HG02981 (cell line): ENCODE measurements at regions not wholly inside any gene's neighbourhood (a gene's known extent, or its start where the extent isn't known, plus 50 kb on each side); places are given as distances from the start of the nearest gene placed in this dataset.
"Not testable (repeated sequence)": the region's sequence is repeated elsewhere in the genome, so short reads cannot be mapped to it uniquely, and the experiment has no call there.

Experiments
- ATAC-seq: cut with Tn5 transposase; IDR thresholded peaks from one replicate; pipeline ENCODE4 v1.9.1; 2021; ENCODE audit warnings: mild to moderate bottlenecking, moderate library complexity; ENCODE audit not compliant: unreplicated experiment

- ATAC-seq = no peak
Measured at GRCh38 chr4:128649575-128650205, 159.8 kb upstream of the JADE1 start.

GRCh38 chr4:128649161-128649560 is 160.3 kb upstream of the JADE1 start:
- ATAC-seq = no peak

- ATAC-seq = no peak
Measured at GRCh38 chr4:128648021-128648420, 161.5 kb upstream of the JADE1 start.

- ATAC-seq = peak; percentile 84
Measured at GRCh38 chr4:128646893-128647292, 162.6 kb upstream of the JADE1 start.

- not testable (repeated sequence) for ATAC-seq
Measured at GRCh38 chr4:128644693-128645654, 164.5 kb upstream of the JADE1 start.

GRCh38 chr4:128644107-128644506 is 165.4 kb upstream of the JADE1 start:
- not testable (repeated sequence) for ATAC-seq

GRCh38 chr4:128641566-128641965 is 167.9 kb upstream of the JADE1 start:
- not testable (repeated sequence) for ATAC-seq

- no peak for ATAC-seq
Measured at GRCh38 chr4:128639541-128640270, 169.8 kb upstream of the JADE1 start.

GRCh38 chr4:128636906-128637305 is 172.6 kb upstream of the JADE1 start:
- ATAC-seq = no peak

GRCh38 chr4:128635955-128636560 is 173.4 kb upstream of the JADE1 start:
- ATAC-seq = no peak

- ATAC-seq = no peak
Measured at GRCh38 chr4:128635141-128635954, 174.2 kb upstream of the JADE1 start.

GRCh38 chr4:128633067-128633466 is 176.4 kb upstream of the JADE1 start:
- ATAC-seq = no peak

GRCh38 chr4:128630871-128631270 is 178.6 kb upstream of the JADE1 start:
- no peak for ATAC-seq

GRCh38 chr4:128623508-128624215 is 185.8 kb upstream of the JADE1 start:
- ATAC-seq = no peak

- not testable (repeated sequence) for ATAC-seq
Measured at GRCh38 chr4:128620279-128620965, 189.1 kb upstream of the JADE1 start.

- ATAC-seq = no peak
Measured at GRCh38 chr4:128615197-128615596, 194.3 kb upstream of the JADE1 start.

- no peak for ATAC-seq
Measured at GRCh38 chr4:128608006-128608405, 201.5 kb upstream of the JADE1 start.

- ATAC-seq = no peak
Measured at GRCh38 chr4:128606173-128606572, 203.3 kb upstream of the JADE1 start.

- ATAC-seq = no peak
Measured at GRCh38 chr4:128604840-128605239, 204.7 kb upstream of the JADE1 start.
